NB4 (cell line): ENCODE measurements at regions not wholly inside any gene's neighbourhood (a gene's known extent, or its start where the extent isn't known, plus 50 kb on each side); places are given as distances from the start of the nearest gene placed in this dataset.

Experiments used
- CTCF ChIP-seq: IDR thresholded peaks from one replicate; pipeline ENCODE4 v1.5.1; 2012; ENCODE audit warnings: low read depth, low read length
- MAX ChIP-seq: IDR thresholded peaks from 2 replicates; pipeline ENCODE4 v1.6.1; 2011; ENCODE audit warnings: low read depth, low read length
- MYC ChIP-seq: IDR thresholded peaks from 2 replicates; pipeline ENCODE4 v1.6.1; 2011; ENCODE audit warnings: low read depth, low read length
- POLR2A ChIP-seq: IDR thresholded peaks from 2 replicates; pipeline ENCODE4 v1.6.1; 2011; ENCODE audit warnings: mild to moderate bottlenecking; ENCODE audit not compliant: insufficient read length; ENCODE audit errors: extremely low read depth

GRCh38 chr4:170157670-170158069, 67.9 kb upstream of the AADAT start:
- TF ChIP-seq CTCF = no peak
- no peak for TF ChIP-seq POLR2A
- no peak for TF ChIP-seq MAX
- no peak for TF ChIP-seq MYC
